ENCODE measurements at regions not wholly inside any gene's neighbourhood (a gene's known extent, or its start where the extent isn't known, plus 50 kb on each side); places are given as distances from the start of the nearest gene placed in this dataset.
"Not testable (repeated sequence)": the region's sequence is repeated elsewhere in the genome, so short reads cannot be mapped to it uniquely, and the experiment has no call there.

- H3K27ac Mint-ChIP-seq: no peak overlapping the region
- H3K4me1 Mint-ChIP-seq: peaks cover 8 to 19% (median 12%) of the 10 kb centered on the region in 3 donors
- H3K27me3 Mint-ChIP-seq: peaks cover 12% of the 10 kb centered on the region
- no peaks in the 10 kb centered on the region for H3K36me3 Mint-ChIP-seq
- H3K9me3 Mint-ChIP-seq: peaks cover 0 to 1% (median 0%) of the 10 kb centered on the region in 3 donors
- no peak overlapping the region for H3K4me3 Mint-ChIP-seq
Observed at GRCh38 chr1:157400766-157401165, 151.5 kb downstream of the FCRL5 start.

GRCh38 chr1:157399984-157400382 lies 152.3 kb downstream of the FCRL5 start:
- Mint-ChIP-seq H3K27ac (no peak overlapping the region), H3K4me3 (no peak overlapping the region), H3K36me3 (no peaks in the 10 kb centered on the region), H3K4me1 (peaks cover 8 to 19% (median 12%) of the 10 kb centered on the region in 3 donors), H3K27me3 (peaks cover 12% of the 10 kb centered on the region), H3K9me3 (peaks cover 0 to 1% (median 0%) of the 10 kb centered on the region in 3 donors)

- Mint-ChIP-seq H3K27me3 (peaks cover 15% of the 10 kb centered on the region), H3K27ac (no peak overlapping the region), H3K9me3 (peaks cover 0 to 1% (median 0%) of the 10 kb centered on the region in 3 donors), H3K4me1 (peaks cover 8 to 19% (median 12%) of the 10 kb centered on the region in 3 donors), H3K36me3 (no peaks in the 10 kb centered on the region), H3K4me3 (no peak overlapping the region)
Observed at GRCh38 chr1:157399343-157399983, 152.9 kb downstream of the FCRL5 start.

- peaks cover 2% of the 10 kb centered on the region for H3K36me3 Mint-ChIP-seq
- H3K27ac Mint-ChIP-seq: no peak overlapping the region
- H3K4me3 Mint-ChIP-seq: no peak overlapping the region
- peaks cover 19% of the 10 kb centered on the region for H3K27me3 Mint-ChIP-seq
- H3K9me3 Mint-ChIP-seq: peaks cover 0 to 5% (median 2%) of the 10 kb centered on the region in 3 donors
- peaks cover 0 to 1% (median 0%) of the 10 kb centered on the region in 3 donors for H3K4me1 Mint-ChIP-seq
Observed at GRCh38 chr1:157390651-157391050, 161.7 kb downstream of the FCRL5 start.

DNA sequence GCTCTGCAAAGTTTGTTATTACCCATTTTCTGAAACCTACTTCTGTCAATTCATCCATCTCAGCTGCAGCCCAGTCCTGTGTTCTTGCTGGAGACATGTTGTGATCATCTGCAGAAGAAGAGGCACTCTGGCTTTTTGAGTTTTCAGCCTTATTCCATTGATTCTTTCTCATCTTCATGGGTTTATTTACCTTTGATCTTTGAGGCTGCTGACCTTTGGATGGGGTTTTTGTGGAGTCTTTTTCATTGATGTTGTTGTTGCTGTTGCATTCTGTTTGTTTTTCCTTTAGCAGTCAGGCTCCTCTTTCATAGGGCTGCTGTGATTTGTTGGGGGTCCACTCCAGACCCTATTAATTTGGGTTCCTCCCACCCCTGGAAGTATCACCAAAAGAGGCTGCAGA lies 164.3 kb downstream of the FCRL5 start:
- no peak overlapping the region for H3K27ac Mint-ChIP-seq
- peaks cover 19% of the 10 kb centered on the region for H3K27me3 Mint-ChIP-seq
- no peaks in the 10 kb centered on the region for H3K9me3 Mint-ChIP-seq
- peaks cover 0 to 1% (median 0%) of the 10 kb centered on the region in 3 donors for H3K4me1 Mint-ChIP-seq
- no peaks in the 10 kb centered on the region for H3K36me3 Mint-ChIP-seq
- no peak overlapping the region for H3K4me3 Mint-ChIP-seq

- H3K4me3 Mint-ChIP-seq: no peak overlapping the region
- peaks cover 0 to 2% (median 0%) of the 10 kb centered on the region in 3 donors for H3K4me1 Mint-ChIP-seq
- H3K27me3 Mint-ChIP-seq: peaks cover 9% of the 10 kb centered on the region
- peaks cover 3% of the 10 kb centered on the region for H3K36me3 Mint-ChIP-seq
- no peak overlapping the region for H3K27ac Mint-ChIP-seq
- H3K9me3 Mint-ChIP-seq: no peaks in the 10 kb centered on the region
Observed at GRCh38 chr1:157384258-157384657, 168.1 kb downstream of the FCRL5 start.

GRCh38 chr1:157382351-157382750 lies 170.0 kb downstream of the FCRL5 start:
- no peaks in the 10 kb centered on the region for H3K9me3 Mint-ChIP-seq
- no peak overlapping the region for H3K4me3 Mint-ChIP-seq
- H3K27me3 Mint-ChIP-seq: peaks cover 8% of the 10 kb centered on the region
- no peak overlapping the region for H3K27ac Mint-ChIP-seq
- peaks cover 3% of the 10 kb centered on the region for H3K36me3 Mint-ChIP-seq
- peaks cover 0 to 2% (median 0%) of the 10 kb centered on the region in 3 donors for H3K4me1 Mint-ChIP-seq

DNA sequence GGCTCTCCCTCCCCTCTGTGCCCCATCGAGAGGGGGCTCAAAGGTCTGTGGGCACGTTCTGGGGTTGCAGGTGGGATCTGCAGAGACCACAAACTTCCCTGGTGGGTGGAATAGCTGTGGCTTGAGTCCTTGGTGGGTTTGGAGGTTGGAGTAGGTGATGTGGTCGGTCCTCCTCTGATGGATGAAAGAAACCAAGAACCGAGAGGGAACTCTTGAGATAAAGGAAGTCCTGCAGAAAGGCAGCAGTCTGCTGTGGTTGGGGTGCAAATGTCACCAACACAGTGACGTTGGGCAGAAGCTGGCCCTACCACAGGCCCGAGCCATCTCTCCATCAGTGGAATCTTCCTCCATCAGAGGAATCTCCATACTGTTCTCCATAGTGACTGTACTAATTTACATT lies 171.8 kb downstream of the FCRL5 start:
- peaks cover 8% of the 10 kb centered on the region for H3K27me3 Mint-ChIP-seq
- no peak overlapping the region for H3K4me3 Mint-ChIP-seq
- peaks cover 3% of the 10 kb centered on the region for H3K36me3 Mint-ChIP-seq
- H3K9me3 Mint-ChIP-seq: no peaks in the 10 kb centered on the region
- peaks cover 0 to 2% (median 0%) of the 10 kb centered on the region in 3 donors for H3K4me1 Mint-ChIP-seq
- H3K27ac Mint-ChIP-seq: no peak overlapping the region

DNA sequence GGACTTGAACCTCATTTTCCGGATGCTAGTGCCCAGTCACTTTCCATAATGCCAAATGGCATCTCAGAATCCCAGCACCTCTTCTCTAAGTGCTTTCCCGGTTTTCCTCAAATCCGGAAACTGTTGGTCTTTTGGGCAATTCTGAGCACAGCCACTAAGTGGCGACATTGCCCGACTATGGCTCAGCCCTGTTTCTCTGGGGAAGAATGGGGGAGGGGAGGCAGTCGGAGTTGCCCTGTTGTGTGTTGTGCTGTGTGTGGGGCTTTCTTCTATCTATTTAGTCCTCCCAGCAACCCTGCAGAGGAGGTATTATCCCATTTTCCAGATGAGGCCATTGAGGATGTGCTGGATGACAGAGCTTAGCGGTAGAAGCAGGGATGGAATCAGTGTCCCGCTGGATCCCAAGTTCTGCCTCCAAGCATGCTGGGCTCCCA lies 175.0 kb downstream of the FCRL5 start:
- not testable (repeated sequence) for H3K9me3 Mint-ChIP-seq, H3K27me3 Mint-ChIP-seq

GRCh38 chr1:157376681-157377080 lies 175.6 kb downstream of the FCRL5 start:
- peak overlapping the region in 1 of 3 donors; percentile 74 for H3K27ac Mint-ChIP-seq
- peaks cover 3% of the 10 kb centered on the region for H3K36me3 Mint-ChIP-seq
- H3K4me3 Mint-ChIP-seq: peak overlapping the region in 1 of 4 donors; percentile 5
- no peaks in the 10 kb centered on the region for H3K9me3 Mint-ChIP-seq
- peaks cover 0 to 2% (median 0%) of the 10 kb centered on the region in 3 donors for H3K4me1 Mint-ChIP-seq
- peaks cover 4% of the 10 kb centered on the region for H3K27me3 Mint-ChIP-seq

More for the DNA sequence above, 175.0 kb downstream of the FCRL5 start:
- peak overlapping the region in 1 of 3 donors; percentile 74 for H3K27ac Mint-ChIP-seq
- H3K4me3 Mint-ChIP-seq, H3K4me1 Mint-ChIP-seq, H3K36me3 Mint-ChIP-seq: not testable (repeated sequence)

GRCh38 chr1:157372311-157372710 lies 180.0 kb downstream of the FCRL5 start:
- not testable (repeated sequence) for H3K27me3 Mint-ChIP-seq, H3K9me3 Mint-ChIP-seq, H3K4me1 Mint-ChIP-seq, H3K4me3 Mint-ChIP-seq, H3K36me3 Mint-ChIP-seq
- peak overlapping the region in 1 of 3 donors; percentile 50 for H3K27ac Mint-ChIP-seq

- no peak overlapping the region for H3K4me3 Mint-ChIP-seq
- peaks cover 0 to 1% (median 0%) of the 10 kb centered on the region in 3 donors for H3K4me1 Mint-ChIP-seq
- H3K27ac Mint-ChIP-seq: no peak overlapping the region
- no peaks in the 10 kb centered on the region for H3K9me3 Mint-ChIP-seq
- peaks cover 5% of the 10 kb centered on the region for H3K27me3 Mint-ChIP-seq
- peaks cover 1% of the 10 kb centered on the region for H3K36me3 Mint-ChIP-seq
Observed at GRCh38 chr1:157371826-157372225, 180.5 kb downstream of the FCRL5 start.

DNA sequence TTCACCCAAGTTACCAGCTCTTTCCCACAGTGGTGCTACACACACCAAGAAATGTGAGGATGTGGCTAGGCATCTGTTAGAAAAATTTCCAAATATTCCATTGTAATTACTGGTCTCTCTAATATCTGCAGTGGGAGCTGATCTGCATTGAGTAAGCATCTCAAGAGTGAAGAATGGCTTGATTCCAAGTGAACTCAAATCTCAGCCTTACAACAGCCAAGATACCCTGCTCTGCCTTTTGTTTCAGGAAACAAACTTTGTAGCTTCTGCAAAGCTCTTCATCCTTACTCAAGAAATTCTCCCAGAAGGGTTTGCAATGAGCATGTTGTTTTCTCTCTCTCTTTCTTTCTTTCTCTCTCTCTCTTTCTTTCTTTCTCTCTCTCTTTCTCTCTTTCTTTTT lies 181.1 kb downstream of the FCRL5 start:
- H3K4me1 Mint-ChIP-seq: peaks cover 0 to 1% (median 0%) of the 10 kb centered on the region in 3 donors
- H3K36me3 Mint-ChIP-seq: peaks cover 1% of the 10 kb centered on the region
- H3K27ac Mint-ChIP-seq: no peak overlapping the region
- peak overlapping the region in 1 of 4 donors; percentile 78 for H3K4me3 Mint-ChIP-seq
- peaks cover 5% of the 10 kb centered on the region for H3K27me3 Mint-ChIP-seq
- no peaks in the 10 kb centered on the region for H3K9me3 Mint-ChIP-seq

DNA sequence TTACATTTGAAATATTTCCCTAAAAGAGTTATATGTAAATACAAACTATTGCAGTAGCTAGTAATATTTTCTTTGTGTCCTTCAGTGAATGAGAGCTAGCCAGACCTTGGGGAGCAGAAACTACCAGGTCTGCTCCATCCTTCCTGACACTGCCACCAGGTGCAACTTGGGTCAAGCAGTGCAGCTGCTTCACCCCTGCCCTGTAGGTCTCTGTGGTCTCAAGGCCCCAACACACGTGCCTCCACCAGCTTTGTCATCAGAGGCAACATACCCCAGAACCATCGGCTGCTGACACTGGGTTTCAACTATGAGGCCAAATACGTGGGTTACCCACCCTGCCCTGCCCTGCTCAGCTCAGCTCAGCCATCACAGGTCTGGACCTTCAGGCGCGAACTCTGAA lies 181.6 kb downstream of the FCRL5 start:
- Mint-ChIP-seq H3K27ac (no peak overlapping the region), H3K4me3 (no peak overlapping the region), H3K9me3 (no peaks in the 10 kb centered on the region), H3K27me3 (peaks cover 5% of the 10 kb centered on the region), H3K36me3 (peaks cover 1% of the 10 kb centered on the region), H3K4me1 (peaks cover 0 to 1% (median 0%) of the 10 kb centered on the region in 3 donors)

DNA sequence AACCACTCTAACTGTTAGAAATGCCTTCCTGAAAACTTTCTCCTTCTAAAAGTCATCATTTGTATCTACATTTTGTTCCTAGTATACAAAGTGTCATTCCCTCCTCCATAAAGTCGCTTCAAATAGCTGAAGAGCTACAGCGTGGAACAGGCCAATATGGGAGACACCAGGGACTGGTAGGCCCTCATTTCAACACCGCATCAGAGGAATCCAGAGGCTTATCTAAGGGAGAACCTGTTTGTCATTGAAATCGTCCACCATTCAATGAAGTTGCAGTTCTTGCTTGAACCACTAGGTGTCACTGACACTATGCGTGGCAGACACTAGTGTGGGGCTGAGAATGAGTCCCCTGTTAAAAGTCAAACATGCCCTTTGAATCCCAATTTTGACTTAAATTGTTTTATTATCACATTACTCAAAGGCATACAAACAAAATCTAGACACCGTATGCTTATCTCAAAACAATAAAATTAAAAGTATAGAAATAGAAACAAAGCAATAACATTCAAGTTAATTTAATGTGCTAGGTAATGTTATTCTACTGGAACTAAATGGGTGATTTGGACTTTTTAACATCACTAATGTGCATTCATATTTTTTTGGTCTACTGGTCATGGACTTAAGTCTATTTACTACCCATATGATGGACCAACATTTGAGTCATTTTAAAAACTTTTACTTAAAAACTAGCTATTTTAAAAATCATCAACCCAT lies 182.3 kb downstream of the FCRL5 start:
- Mint-ChIP-seq H3K4me3 (no peak overlapping the region), H3K27ac (no peak overlapping the region), H3K27me3 (peaks cover 4% of the 10 kb centered on the region), H3K36me3 (peaks cover 1% of the 10 kb centered on the region), H3K4me1 (peaks cover 0 to 1% (median 0%) of the 10 kb centered on the region in 3 donors), H3K9me3 (no peaks in the 10 kb centered on the region)

DNA sequence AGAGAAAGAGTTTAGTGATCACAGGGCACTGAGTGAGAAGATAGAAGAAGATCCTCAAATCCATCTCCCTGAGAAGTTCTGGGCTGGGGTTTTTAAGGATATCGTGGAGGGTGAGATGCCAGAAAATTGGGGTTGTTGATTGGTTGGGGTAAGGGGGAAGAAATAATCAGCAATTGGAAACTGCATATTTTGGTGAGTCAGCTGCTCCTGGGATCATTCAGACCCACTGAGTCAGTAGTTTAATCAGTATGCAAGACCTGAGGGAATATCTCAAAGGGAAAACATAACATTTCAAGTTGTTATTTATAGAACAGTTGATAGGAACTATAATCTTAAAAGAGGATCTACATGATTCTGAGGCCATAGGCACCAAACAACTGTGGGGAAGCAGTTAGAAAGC lies 183.4 kb downstream of the FCRL5 start:
- not testable (repeated sequence) for H3K4me1 Mint-ChIP-seq, H3K27me3 Mint-ChIP-seq, H3K36me3 Mint-ChIP-seq, H3K27ac Mint-ChIP-seq, H3K9me3 Mint-ChIP-seq, H3K4me3 Mint-ChIP-seq
